ENCODE measurements at regions not wholly inside any gene's neighbourhood (a gene's known extent, or its start where the extent isn't known, plus 50 kb on each side); places are given as distances from the start of the nearest gene placed in this dataset.

- H3K9me3 ChIP-seq (ENCODE audit: insufficient read depth, low read length) = no peaks in the 10 kb centered on the region
- no peaks in the 10 kb centered on the region for H3K27me3 ChIP-seq (ENCODE audit: insufficient read depth, insufficient read length)
- H3K4me3 ChIP-seq (ENCODE audit: insufficient read length, low read depth) = no peak overlapping the region
- TF ChIP-seq ZNF274 (IDR thresholded peaks at IDR 0.05; ENCODE audit: low read depth, low read length) = no peak
- no peaks in the 10 kb centered on the region for H3K4me1 ChIP-seq (ENCODE audit: insufficient read depth, insufficient read length)
- DNase-seq (ENCODE audit: low read depth, low spot score) = no peak
- no peak overlapping the region for H3K9ac ChIP-seq (ENCODE audit: insufficient read length, low read depth)
- H3K36me3 ChIP-seq (ENCODE audit: insufficient read depth, insufficient read length, low read length) = no peaks in the 10 kb centered on the region
Observed at GRCh38 chr2:173828189-173829142, 136.7 kb downstream of the SP3 start.

GRCh38 chr2:173829727-173830126 lies 135.4 kb downstream of the SP3 start:
- H3K4me1 ChIP-seq (ENCODE audit: insufficient read depth, insufficient read length) = no peaks in the 10 kb centered on the region
- no peak overlapping the region for H3K9ac ChIP-seq (ENCODE audit: insufficient read length, low read depth)
- H3K9me3 ChIP-seq (ENCODE audit: insufficient read depth, low read length) = peaks cover 5% of the 10 kb centered on the region; the same call in 1 of the 2 replicates
- no peaks in the 10 kb centered on the region for H3K27me3 ChIP-seq (ENCODE audit: insufficient read depth, insufficient read length)
- DNase-seq (ENCODE audit: low read depth, low spot score) = no peak
- no peaks in the 10 kb centered on the region for H3K36me3 ChIP-seq (ENCODE audit: insufficient read depth, insufficient read length, low read length)
- TF ChIP-seq ZNF274 (IDR thresholded peaks at IDR 0.05; ENCODE audit: low read depth, low read length) = no peak
- no peak for TF ChIP-seq SUZ12 (IDR thresholded peaks at IDR 0.05; ENCODE audit: extremely low read depth, insufficient read depth, insufficient read length)
- no peak for TF ChIP-seq YY1 (IDR thresholded peaks at IDR 0.05; ENCODE audit: insufficient read depth, insufficient read length)
- H3K4me3 ChIP-seq (ENCODE audit: insufficient read length, low read depth) = no peak overlapping the region

- no peak for DNase-seq (ENCODE audit: low read depth, low spot score)
- Histone ChIP-seq H3K9ac (ENCODE audit: insufficient read length, low read depth) (no peak overlapping the region), H3K9me3 (ENCODE audit: insufficient read depth, low read length) (peaks cover 9% of the 10 kb centered on the region; the same call in 1 of the 2 replicates), H3K27me3 (ENCODE audit: insufficient read depth, insufficient read length) (no peaks in the 10 kb centered on the region), H3K4me3 (ENCODE audit: insufficient read length, low read depth) (no peak overlapping the region), H3K4me1 (ENCODE audit: insufficient read depth, insufficient read length) (no peaks in the 10 kb centered on the region), H3K36me3 (ENCODE audit: insufficient read depth, insufficient read length, low read length) (no peaks in the 10 kb centered on the region)
- no peak for TF ChIP-seq SUZ12 (IDR thresholded peaks at IDR 0.05; ENCODE audit: extremely low read depth, insufficient read depth, insufficient read length)
- TF ChIP-seq ZNF274 (IDR thresholded peaks at IDR 0.05; ENCODE audit: low read depth, low read length) = no peak
- TF ChIP-seq YY1 (IDR thresholded peaks at IDR 0.05; ENCODE audit: insufficient read depth, insufficient read length) = no peak
Observed at GRCh38 chr2:173830170-173830569, 135.0 kb downstream of the SP3 start.

- Histone ChIP-seq H3K4me3 (ENCODE audit: insufficient read length, low read depth) (no peak overlapping the region), H3K9ac (ENCODE audit: insufficient read length, low read depth) (no peak overlapping the region), H3K4me1 (ENCODE audit: insufficient read depth, insufficient read length) (no peaks in the 10 kb centered on the region), H3K36me3 (ENCODE audit: insufficient read depth, insufficient read length, low read length) (no peaks in the 10 kb centered on the region), H3K27me3 (ENCODE audit: insufficient read depth, insufficient read length) (no peaks in the 10 kb centered on the region), H3K9me3 (ENCODE audit: insufficient read depth, low read length) (peaks cover 9% of the 10 kb centered on the region; the same call in 1 of the 2 replicates)
- TF ChIP-seq SUZ12 (IDR thresholded peaks at IDR 0.05; ENCODE audit: extremely low read depth, insufficient read depth, insufficient read length) (no peak), YY1 (IDR thresholded peaks at IDR 0.05; ENCODE audit: insufficient read depth, insufficient read length) (no peak), ZNF274 (IDR thresholded peaks at IDR 0.05; ENCODE audit: low read depth, low read length) (no peak)
- DNase-seq (ENCODE audit: low read depth, low spot score) = no peak
Observed at GRCh38 chr2:173831312-173832229, 133.6 kb downstream of the SP3 start.

- TF ChIP-seq YY1 (IDR thresholded peaks at IDR 0.05; ENCODE audit: insufficient read depth, insufficient read length) (no peak), SUZ12 (IDR thresholded peaks at IDR 0.05; ENCODE audit: extremely low read depth, insufficient read depth, insufficient read length) (no peak), ZNF274 (IDR thresholded peaks at IDR 0.05; ENCODE audit: low read depth, low read length) (no peak)
- no peaks in the 10 kb centered on the region for H3K4me1 ChIP-seq (ENCODE audit: insufficient read depth, insufficient read length)
- H3K27me3 ChIP-seq (ENCODE audit: insufficient read depth, insufficient read length) = no peaks in the 10 kb centered on the region
- DNase-seq (ENCODE audit: low read depth, low spot score) = no peak
- no peak overlapping the region for H3K4me3 ChIP-seq (ENCODE audit: insufficient read length, low read depth)
- no peaks in the 10 kb centered on the region for H3K36me3 ChIP-seq (ENCODE audit: insufficient read depth, insufficient read length, low read length)
- H3K9ac ChIP-seq (ENCODE audit: insufficient read length, low read depth) = no peak overlapping the region
- H3K9me3 ChIP-seq (ENCODE audit: insufficient read depth, low read length) = peaks cover 9% of the 10 kb centered on the region; the same call in 1 of the 2 replicates
Observed at GRCh38 chr2:173834141-173834540, 131.0 kb downstream of the SP3 start.

GRCh38 chr2:173835726-173836125 lies 129.4 kb downstream of the SP3 start:
- no peak overlapping the region for H3K9ac ChIP-seq (ENCODE audit: insufficient read length, low read depth)

More at GRCh38 chr2:173835726-173836125, 129.4 kb downstream of the SP3 start:
- no peak for TF ChIP-seq YY1 (IDR thresholded peaks at IDR 0.05; ENCODE audit: insufficient read depth, insufficient read length)
- TF ChIP-seq SUZ12 (IDR thresholded peaks at IDR 0.05; ENCODE audit: extremely low read depth, insufficient read depth, insufficient read length) = no peak
- TF ChIP-seq ZNF274 (IDR thresholded peaks at IDR 0.05; ENCODE audit: low read depth, low read length) = no peak
- Histone ChIP-seq H3K4me1 (ENCODE audit: insufficient read depth, insufficient read length) (no peaks in the 10 kb centered on the region), H3K27me3 (ENCODE audit: insufficient read depth, insufficient read length) (no peaks in the 10 kb centered on the region), H3K9me3 (ENCODE audit: insufficient read depth, low read length) (peaks cover 9% of the 10 kb centered on the region; the same call in 1 of the 2 replicates), H3K36me3 (ENCODE audit: insufficient read depth, insufficient read length, low read length) (no peaks in the 10 kb centered on the region), H3K4me3 (ENCODE audit: insufficient read length, low read depth) (no peak overlapping the region)
- DNase-seq (ENCODE audit: low read depth, low spot score) = no peak
